Renal cortex interstitium (tissue), 11 donors: ENCODE measurements at regions not wholly inside any gene's neighbourhood (a gene's known extent, or its start where the extent isn't known, plus 50 kb on each side); places are given as distances from the start of the nearest gene placed in this dataset.
"Not testable (repeated sequence)": the region's sequence is repeated elsewhere in the genome, so short reads cannot be mapped to it uniquely, and the experiment has no call there.

Experiments
- DNase-seq, 11 donors: peaks; one replicate each; pipeline ENCODE4 v3.0.0-alpha.2; 2013; ENCODE audit warnings: low read depth in 9 of 11, low spot score in 4 of 11; ENCODE audit errors: extremely low read depth in 1 of 11

DNA sequence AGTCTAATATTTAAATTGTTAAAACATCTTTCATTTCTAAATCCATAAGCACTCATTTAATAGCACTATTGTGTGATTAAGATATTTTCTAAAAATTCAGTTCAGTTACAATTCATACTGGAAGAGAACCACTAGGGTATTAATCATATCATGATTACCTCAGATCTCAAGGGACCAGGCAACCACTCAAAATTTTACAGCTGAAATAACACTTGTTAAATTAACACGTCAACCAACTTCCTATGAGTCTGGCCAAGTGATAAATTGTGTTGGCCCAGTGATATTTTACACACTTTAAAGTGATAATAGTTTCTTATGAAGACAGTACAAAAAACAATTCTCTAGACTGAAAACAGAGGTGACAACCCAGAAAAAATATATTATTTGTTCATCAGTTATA lies 869.0 kb upstream of the ADGRB3 start:
- no peak for DNase-seq

DNA sequence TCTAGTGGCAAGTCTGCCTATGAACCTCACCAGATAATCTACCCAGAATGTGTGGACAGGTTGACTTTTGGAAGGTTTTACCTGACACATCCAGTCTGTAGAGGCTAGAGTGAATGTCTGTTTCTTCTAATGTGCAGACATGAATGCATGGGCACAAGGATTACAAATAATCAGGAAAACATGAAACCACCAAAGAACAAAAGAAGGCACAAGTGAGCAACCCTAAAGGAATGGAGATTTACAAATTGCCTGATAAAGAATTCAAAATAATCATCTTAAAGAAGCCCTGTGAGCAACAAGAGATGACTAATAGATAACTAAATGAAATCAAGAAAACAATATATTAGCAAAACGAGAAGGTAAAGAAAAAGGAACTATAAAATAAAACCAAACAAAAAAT lies 876.1 kb upstream of the ADGRB3 start:
- DNase-seq = no peak

DNA sequence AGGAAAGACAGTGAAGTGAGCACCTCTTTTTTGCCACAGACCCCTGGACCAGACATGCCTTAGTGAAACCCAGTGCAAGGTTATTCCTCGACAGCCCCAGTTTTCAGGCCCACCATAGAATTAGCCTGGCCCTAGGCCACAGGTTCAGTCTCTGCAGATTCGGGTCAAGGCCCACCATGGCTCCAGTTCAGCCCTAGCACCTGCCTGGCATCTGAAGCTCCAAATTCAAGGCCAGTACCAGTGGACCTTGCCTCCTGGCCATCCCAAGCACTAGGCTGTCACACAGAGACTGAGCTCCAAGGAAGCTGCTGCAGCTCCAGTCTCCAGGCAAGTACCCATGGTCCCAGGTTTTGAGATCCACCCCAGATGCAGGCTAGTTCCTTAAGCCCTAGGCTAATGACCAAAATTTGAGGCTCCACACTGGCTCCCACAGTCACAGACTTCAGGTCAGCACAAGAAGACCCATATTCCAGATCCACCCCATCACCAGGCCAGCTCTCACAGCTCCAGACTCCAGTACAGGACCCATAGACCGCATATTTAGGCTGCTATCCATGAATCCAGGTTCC lies 877.5 kb upstream of the ADGRB3 start:
- no peak for DNase-seq

DNA sequence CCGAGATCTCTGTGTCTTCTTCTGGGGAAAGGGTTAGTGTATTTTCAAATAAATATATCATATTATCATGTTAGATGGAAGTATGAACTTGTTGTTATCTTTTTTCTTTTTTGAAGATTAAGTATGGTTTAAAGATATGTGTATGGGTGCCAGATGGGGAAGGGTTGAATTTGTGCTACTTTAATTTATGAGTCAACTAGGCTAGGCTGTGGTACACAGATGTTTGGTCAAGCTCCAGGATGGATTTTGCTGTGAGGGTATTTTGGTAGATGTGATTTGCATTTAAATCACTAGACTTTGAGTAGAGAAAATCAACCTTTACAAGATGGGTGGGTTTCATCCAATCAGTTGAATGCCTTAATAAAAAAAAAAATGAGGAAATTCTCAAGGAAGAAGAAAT lies 886.6 kb upstream of the ADGRB3 start:
- DNase-seq = no peak

DNA sequence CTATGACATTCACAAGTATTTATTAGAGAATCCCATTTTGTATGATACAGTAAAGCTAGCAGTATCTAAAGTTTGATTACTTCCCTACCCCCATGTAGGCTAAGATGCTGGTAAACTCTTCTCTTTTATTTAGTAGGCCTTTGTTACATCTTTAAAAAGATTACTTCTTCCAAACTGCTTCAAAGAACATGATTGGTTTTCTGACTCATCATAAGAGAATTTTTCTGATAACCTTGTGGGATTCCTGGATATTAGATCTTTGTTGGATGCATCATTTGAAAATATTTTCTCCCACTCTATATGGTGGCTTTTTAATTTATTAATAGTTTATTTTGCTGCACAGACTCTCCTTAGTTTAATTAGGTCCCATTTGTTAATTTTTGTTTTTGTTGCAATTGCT lies 898.3 kb upstream of the ADGRB3 start:
- no peak for DNase-seq

DNA sequence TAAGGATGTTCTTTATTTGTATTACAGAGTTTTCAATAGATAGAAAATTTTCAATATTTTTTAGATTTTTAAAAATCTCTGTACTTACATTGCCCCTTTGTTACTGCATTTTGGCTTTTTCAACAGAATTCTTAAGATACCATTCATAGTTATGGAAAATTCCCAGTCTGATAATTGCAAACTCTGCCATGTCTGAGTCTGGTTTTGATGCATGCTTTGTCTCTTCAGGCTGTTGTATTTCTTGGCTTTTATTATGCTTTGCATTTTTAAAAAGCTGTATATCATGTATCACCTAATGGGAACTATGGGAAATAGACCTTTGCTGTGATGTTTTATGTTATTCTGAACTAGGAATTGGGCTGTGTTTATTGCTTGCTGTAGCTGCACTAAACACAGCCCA lies 898.9 kb upstream of the ADGRB3 start:
- no peak for DNase-seq

DNA sequence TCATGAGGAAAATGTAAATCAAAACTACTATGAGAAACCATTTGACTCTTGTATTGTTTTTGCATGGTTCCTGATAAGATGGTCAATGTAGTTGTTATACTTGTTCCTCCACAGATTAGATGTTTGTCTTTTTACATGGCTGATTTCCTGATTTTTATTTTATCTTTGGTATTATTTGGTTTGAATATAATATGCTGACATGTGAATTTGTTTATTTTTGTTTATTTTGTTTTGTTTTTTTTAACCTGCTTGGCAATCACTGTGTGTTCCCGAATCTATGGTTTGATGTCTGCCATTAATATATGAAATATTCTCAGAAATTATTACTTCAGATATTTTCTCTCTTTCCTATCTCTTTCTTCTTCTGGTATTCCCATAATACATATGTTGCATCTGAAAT lies 899.5 kb upstream of the ADGRB3 start:
- DNase-seq = no peak

DNA sequence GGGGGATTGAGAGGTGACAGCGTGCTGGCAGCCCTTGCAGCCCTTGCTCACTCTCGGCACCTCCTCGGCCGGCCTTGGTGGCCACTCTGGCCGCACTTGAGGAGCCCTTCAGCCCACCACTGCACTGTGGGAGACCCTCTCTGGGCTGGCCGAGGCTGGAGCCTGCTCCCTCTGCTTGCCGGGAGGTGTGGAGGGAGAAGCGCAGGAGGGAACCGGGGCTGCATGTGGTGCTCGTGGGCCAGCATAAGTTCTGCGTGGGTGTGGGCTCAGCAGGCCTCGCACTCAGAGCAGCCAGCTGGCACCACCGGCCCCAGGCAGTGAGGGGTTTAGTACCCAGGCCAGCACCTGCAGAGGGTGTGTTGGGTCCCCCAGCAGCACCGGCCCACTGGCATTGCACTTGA lies 912.2 kb upstream of the ADGRB3 start:
- DNase-seq = no peak

DNA sequence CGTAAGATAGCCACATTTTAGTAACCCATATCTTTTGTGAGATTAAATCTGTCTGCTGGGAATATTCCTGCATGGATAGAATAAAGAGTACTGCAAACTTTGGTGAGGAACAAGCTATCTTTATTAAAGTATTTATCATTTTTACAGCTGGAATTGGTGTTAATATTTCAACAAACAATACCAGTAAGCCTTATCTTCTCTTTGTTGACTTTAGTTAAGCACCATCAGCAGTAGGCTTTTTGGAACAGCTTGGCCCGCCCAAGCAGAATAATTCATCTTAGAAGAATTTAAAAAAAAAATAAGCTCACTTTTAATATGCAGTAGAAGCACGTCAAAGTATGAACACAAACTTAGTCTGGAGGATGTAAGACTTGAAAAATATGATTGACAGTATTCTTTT lies 917.8 kb upstream of the ADGRB3 start:
- no peak for DNase-seq

DNA sequence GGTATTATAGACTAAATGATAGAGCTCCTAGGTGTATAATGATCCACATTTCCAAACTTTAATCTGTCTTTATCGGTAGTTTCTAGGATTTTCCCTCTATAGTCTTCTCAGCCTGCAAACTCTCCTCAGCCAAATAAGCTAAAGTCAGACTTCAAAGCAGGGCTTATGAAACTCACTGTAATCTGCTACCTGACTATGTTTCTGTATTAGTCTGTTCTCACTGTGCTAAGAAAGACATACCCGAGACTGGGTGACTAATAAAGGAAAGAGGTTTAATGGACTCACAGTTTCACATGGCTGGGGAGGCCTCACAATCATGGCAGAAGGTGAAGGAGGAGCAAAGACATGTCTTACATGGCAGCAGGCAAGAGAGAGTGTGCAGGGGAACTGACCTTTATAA lies 928.7 kb upstream of the ADGRB3 start:
- DNase-seq = no peak

DNA sequence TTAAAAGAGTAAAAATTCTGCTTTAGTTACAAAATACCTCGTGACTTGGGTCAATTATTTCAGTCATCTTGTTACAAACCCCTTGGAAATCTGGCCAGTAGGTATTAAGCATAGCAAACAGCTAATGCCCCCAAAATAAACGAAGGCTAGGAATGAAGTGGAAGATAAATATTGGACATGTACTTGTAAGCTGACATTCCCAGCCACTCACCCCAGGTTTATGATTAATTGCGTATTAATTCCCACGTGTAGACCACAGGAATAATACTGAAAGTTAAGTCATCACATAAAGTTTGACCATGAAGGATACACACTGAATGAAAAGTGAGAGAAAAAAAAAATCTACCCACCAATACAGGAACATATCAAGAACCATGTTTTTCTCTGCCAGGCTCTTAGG lies 936.5 kb upstream of the ADGRB3 start:
- DNase-seq = no peak

DNA sequence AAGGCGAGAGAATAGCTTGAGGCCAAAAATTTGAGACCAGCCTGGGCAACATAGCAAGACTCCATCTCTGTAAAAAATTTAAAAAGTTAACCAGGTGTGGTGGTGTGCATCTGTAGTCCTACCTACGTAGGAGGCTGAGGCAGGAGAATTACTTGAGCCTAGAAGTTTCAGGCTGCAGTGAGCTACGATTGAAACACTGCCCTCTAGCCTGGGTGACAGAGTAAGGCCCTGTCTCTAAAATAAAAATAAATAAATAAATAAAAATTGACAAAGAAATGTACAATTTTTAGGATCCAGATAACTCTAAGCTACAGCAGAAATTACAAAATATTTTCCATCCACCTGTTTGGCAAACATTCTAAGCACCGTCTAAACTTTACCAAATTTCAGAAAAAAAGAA lies 941.0 kb upstream of the ADGRB3 start:
- no peak for DNase-seq

DNA sequence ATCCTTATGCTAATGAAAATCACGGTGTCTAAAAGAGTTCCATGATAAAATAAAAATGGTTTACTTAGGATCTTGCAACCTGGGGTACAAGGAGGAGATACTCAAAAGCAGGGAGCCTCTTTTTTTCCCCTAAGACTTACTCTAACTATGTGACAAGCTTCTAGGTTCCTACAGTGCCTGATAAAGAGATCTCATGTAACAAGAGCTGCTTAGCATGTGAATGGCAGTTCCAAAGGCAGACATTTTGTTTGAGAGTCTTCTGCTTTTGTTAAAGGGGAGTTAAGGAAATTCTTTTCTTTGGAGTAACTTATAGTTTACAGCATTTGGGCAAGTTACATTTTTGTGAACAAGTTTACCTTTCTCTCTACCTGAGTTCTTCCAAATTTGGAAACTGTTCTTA lies 945.8 kb upstream of the ADGRB3 start:
- no peak for DNase-seq

DNA sequence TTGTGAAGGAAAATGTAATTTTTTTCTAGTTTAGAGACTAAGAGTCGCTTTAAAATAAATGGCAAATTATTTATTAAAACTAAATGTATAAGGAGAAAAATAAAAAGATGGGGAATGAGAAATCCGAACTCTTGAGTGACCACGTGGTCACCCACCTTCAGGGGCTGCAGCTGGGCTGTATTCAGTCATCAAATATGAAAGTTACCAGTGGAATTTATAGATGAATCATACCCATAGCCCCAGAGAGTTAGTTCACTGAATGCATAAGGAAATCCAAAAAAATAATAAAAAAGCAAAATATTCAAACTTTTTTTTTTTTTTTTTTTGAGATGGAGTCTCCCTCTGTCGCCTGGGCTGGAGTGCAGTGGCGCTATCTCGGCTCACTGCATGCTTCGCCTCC lies 947.7 kb upstream of the ADGRB3 start:
- DNase-seq = no peak

DNA sequence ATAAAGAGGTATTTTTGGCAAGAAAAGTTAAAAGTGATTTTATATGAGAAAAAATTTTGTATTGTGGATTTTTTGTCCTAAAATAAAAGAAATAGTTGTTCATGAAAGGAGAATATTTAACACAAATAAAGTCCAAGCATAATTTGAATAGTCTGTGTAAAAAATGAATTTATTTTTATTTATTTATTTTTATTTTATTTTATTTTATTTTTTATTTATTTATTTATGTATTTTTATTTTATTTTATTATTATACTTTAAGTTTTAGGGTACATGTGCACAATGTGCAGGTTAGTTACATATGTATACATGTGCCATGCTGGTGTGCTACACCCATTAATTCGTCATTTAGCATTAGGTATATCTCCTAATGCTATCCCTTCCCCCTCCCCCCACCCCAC lies 948.9 kb upstream of the ADGRB3 start:
- DNase-seq = not testable (repeated sequence)

DNA sequence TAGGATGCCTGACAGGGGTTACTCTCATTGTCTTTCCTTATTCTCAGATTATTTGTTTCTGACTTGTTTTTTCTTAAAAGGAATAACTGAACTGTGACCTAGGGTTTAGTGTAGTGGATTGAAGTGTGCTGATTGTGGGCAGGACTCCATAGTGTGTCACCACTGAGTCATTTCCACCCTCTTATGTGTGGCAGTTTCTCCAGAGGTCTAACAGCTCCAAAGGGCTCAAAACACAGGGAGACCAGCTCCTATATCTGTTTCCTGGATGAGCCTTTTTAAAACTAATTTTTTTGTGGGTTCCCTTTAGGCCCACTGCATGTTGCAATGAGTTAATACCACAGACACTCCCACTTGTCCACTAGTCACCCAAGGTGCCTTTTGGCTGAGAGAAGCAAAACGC lies 951.1 kb upstream of the ADGRB3 start:
- DNase-seq = no peak

DNA sequence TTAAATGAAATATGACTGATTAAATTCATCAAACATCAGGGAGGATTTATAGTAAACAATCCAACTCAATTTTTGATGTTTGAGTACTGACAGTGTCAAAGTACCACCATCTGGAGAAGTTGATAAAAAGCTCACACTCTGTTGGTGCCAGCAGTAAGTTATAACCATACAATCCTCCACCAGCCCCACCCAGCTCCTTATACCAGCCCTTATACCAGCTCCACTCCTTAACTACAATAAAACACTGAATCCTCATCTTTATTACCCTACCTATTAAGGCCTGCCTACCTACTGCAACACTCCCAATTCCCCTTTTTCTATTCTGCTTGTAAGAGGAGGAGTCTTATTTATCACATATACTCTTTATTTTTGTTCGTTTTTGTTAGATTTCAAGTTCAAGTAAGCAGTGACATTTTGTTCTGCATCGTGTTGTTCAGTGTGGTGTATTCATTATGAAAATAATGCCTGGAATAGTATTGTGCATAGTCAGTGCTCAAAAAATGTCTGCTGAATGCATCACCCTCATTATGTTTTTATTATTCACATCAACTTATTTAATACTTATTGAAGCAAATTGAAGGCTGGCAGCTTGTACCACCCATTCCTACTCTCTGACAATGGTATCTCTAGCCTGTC lies 954.7 kb upstream of the ADGRB3 start:
- DNase-seq = no peak

DNA sequence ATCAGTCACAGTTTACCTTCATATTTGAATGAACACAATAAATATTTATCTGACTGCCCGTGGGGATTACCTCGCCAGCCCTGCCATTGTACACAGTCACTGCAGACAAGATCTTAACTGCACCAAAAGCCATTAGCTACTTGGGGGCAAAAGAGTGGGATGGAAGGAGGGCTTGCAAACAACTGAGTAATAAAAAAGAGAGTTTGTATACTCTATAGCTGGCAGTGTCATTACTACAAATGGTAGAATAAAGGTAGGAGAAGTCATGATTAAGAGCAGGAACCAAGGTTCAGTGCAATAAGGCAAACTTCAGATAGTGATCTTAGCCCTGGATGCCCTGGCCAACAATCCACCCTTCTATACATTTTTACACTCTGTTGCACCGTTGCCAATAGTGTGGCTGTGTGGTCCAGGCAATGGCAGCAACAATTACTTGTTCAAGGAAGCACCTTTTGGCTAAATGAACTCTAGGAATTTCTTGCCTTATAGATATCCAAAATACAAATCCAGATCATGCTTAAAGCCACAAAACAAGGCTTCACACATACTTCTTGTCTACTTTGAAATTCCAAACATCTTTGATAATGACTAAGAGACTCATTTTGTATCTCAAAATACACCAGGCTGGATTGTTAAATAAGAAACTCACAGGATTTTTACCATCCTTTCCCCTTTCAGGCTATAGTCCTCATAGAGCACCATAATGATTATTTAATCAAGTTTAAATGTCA lies 955.4 kb upstream of the ADGRB3 start:
- DNase-seq = no peak

DNA sequence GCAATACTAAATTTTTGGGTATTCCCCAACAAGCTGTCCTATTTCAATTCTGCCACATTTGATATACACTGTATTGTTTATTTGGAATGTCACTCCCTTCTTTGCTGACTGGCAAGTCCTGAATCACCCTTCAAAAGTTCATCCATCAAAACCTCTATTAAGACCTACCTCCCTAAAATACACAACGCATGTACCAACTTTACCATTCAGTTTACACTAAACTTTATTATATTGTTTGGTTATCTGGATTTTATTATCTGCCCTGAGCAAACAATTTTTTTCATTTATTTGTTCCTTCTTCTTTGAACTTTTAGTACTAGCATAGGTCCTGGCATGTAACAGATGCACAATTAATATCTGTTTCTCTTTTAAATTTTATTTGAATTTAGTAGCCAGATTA lies 958.2 kb upstream of the ADGRB3 start:
- no peak for DNase-seq

DNA sequence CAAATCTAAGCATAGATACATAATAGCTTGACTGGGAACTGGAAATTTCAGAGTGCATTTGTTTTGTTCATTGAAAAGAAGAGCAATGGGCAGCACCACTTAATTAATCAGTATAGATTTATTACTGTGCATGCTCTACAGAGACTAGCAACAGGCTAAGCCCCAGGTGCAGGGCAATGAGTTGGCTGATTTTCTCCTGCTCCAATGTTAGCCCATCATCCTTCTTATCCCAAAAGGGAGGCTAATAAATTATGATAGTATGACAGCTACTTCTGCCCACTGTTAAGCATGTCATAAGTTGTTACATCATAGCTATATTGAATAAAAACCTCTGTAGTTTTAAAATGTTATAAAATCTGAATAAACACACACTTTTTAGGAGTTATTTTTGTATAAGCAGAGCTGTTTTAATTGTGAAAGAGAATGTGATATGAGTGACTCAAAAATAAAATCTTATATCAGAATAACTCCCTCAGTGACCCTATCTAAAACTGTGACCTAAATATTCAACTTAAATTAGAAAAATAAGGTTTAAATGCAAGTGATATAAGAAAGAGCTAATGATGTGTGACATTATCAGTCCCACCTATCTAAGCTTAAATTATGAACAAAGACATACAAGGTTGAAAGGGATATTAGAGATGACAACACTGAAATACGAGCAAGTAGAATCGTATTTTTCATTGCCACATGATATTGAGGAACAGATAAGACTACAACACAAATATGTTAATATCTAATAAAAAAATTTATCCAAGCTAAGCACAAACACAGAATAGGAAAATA lies 967.3 kb upstream of the ADGRB3 start:
- DNase-seq = no peak
